Endothelial cell of umbilical vein (primary cell): ENCODE measurements at regions not wholly inside any gene's neighbourhood (a gene's known extent, or its start where the extent isn't known, plus 50 kb on each side); places are given as distances from the start of the nearest gene placed in this dataset.

Experiments
- EZH2 ChIP-seq: IDR thresholded peaks from 2 replicates; pipeline ENCODE4 v1.6.1; 2012; ENCODE audit warnings: borderline replicate concordance, low read depth, mild to moderate bottlenecking, moderate library complexity, low read length, inconsistent platforms; ENCODE audit not compliant: severe bottlenecking
- FOS ChIP-seq: IDR thresholded peaks from 2 replicates; pipeline ENCODE4 v1.6.1; 2011; ENCODE audit warnings: mild to moderate bottlenecking, low read length, moderate library complexity, borderline replicate concordance; ENCODE audit not compliant: insufficient read depth
- GATA2 ChIP-seq: IDR thresholded peaks from 2 replicates; pipeline ENCODE4 v1.7.0; 2011; ENCODE audit warnings: low read depth, mild to moderate bottlenecking, moderate library complexity, mixed read lengths, low read length; ENCODE audit not compliant: insufficient read length, insufficient read depth
- JUN ChIP-seq: IDR thresholded peaks from 2 replicates; pipeline ENCODE4 v1.6.1; 2011; ENCODE audit warnings: borderline replicate concordance, low read depth; ENCODE audit not compliant: insufficient read length, insufficient read depth
- MYC ChIP-seq: IDR thresholded peaks from one replicate; pipeline ENCODE4 v1.6.1; 2011; ENCODE audit warnings: mild to moderate bottlenecking, low read depth, low read length
- POLR2A ChIP-seq: IDR thresholded peaks from 2 replicates; pipeline ENCODE4 v1.6.1; 2012; ENCODE audit warnings: low read depth, mild to moderate bottlenecking, control low read depth, low read length
- POLR2AphosphoS5 ChIP-seq: IDR thresholded peaks from 2 replicates; pipeline ENCODE4 v1.6.1; 2012; ENCODE audit warnings: low read depth, mild to moderate bottlenecking, control low read depth, low read length, moderate library complexity; ENCODE audit not compliant: insufficient read depth
- TF ChIP-seq, protein P1 (sequence below), 2 donors: IDR thresholded peaks; 1 replicate in 1 of 2; 2 replicates in 1 of 2; pipeline ENCODE4 v1.5.1; 2011; ENCODE audit warnings: low read length in 2 of 2, mild to moderate bottlenecking in 2 of 2, moderate library complexity in 2 of 2, control low read depth in 1 of 2, inconsistent platforms in 1 of 2, low read depth in 1 of 2; ENCODE audit not compliant: insufficient read depth in 1 of 2; ENCODE audit errors: extremely low read depth in 1 of 2
- TF ChIP-seq, protein P2 (sequence below): IDR thresholded peaks from 2 replicates; pipeline ENCODE4 v1.6.1; 2011; ENCODE audit not compliant: insufficient read depth, insufficient read length

GRCh38 chr5:152990217-152990616 is 500.3 kb upstream of the GRIA1 start:
- TF ChIP-seq, protein P1, sequence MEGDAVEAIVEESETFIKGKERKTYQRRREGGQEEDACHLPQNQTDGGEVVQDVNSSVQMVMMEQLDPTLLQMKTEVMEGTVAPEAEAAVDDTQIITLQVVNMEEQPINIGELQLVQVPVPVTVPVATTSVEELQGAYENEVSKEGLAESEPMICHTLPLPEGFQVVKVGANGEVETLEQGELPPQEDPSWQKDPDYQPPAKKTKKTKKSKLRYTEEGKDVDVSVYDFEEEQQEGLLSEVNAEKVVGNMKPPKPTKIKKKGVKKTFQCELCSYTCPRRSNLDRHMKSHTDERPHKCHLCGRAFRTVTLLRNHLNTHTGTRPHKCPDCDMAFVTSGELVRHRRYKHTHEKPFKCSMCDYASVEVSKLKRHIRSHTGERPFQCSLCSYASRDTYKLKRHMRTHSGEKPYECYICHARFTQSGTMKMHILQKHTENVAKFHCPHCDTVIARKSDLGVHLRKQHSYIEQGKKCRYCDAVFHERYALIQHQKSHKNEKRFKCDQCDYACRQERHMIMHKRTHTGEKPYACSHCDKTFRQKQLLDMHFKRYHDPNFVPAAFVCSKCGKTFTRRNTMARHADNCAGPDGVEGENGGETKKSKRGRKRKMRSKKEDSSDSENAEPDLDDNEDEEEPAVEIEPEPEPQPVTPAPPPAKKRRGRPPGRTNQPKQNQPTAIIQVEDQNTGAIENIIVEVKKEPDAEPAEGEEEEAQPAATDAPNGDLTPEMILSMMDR (IDR thresholded peaks at IDR 0.05; ENCODE audit: extremely low read depth in 1 of 2, insufficient read depth in 1 of 2, low read depth in 1 of 2, low read length in 2 of 2) = no peak
- TF ChIP-seq POLR2A = no peak
- no peak for TF ChIP-seq POLR2AphosphoS5
- TF ChIP-seq EZH2 = no peak
- TF ChIP-seq MYC = no peak
- no peak for TF ChIP-seq GATA2
- TF ChIP-seq FOS = no peak
- TF ChIP-seq, protein P2, sequence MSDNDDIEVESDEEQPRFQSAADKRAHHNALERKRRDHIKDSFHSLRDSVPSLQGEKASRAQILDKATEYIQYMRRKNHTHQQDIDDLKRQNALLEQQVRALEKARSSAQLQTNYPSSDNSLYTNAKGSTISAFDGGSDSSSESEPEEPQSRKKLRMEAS = no peak
- no peak for TF ChIP-seq JUN
